DMS153 treated with DMSO at 0.1 percent for 48 hours (cell line): ENCODE measurements at regions not wholly inside any gene's neighbourhood (a gene's known extent, or its start where the extent isn't known, plus 50 kb on each side); places are given as distances from the start of the nearest gene placed in this dataset.

ENCODE experiments used
- DNase-seq: peaks from one replicate; lab custom pipeline; 2025; ENCODE audit not compliant: unreplicated experiment; lab: John Stamatoyannopoulos, UW

GRCh38 chr6:40803897-40804702 lies 216.9 kb upstream of the LRFN2 start:
- DNase-seq = no peak

DNA sequence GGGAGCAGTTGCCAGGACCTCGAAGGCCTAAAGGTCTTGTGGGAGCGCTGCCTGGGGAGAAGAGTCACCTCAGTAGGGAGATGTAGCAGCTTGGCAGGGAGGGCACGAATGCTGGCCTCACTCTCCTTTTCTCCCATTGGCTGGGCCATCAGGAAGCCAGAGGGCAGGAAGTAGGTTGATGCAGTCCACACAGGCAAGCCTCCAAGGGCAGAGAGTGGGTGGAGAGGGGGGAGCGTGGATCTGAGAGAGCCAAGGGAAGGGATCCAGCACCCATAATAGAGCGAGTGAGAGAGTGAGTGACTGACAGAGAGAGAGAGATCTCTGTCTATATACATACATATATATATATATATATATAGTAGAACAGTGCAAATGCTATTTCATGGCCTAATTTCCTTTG lies 215.3 kb upstream of the LRFN2 start:
- no peak for DNase-seq

DNA sequence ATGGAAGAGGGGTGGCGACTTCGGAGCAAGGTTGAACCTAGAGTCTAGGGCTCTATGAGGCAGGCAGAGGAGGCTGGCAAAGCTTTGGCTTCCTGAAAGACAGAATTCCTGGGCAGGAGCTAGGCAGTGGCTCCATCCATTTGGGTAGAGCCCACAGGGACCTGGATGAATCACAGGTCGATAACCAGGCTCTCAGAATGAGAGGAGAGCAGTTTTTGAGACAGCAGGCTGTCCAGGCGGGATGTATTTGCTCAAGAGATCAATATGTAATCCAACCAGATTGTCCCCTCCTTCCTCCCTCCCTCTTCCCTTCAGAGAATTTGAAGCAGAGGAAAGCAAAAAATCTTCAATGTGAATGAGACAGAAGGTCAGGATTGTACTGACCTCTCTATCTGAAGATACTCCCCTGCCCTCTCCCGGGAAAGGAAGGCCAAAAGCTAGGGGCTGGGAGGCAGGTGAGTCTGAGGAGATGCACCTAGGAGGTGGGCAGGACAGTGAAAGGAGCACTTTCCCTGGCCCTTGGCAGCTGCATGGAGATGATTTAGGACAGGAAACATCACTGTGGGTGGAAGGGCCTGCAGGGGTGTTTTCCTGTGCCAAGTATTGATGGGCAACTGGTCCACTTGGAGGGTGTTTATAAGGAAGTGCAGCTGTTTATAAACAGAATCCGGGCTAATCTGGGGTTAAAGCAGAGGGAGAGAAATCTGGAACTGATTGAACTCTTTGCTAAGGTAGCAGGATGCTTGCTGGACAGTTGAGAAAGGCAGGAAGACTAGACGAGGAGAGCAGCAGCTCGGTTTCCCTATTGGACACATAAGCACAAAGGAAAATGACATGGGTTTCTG lies 212.4 kb upstream of the LRFN2 start:
- peak; percentile 23 for DNase-seq

DNA sequence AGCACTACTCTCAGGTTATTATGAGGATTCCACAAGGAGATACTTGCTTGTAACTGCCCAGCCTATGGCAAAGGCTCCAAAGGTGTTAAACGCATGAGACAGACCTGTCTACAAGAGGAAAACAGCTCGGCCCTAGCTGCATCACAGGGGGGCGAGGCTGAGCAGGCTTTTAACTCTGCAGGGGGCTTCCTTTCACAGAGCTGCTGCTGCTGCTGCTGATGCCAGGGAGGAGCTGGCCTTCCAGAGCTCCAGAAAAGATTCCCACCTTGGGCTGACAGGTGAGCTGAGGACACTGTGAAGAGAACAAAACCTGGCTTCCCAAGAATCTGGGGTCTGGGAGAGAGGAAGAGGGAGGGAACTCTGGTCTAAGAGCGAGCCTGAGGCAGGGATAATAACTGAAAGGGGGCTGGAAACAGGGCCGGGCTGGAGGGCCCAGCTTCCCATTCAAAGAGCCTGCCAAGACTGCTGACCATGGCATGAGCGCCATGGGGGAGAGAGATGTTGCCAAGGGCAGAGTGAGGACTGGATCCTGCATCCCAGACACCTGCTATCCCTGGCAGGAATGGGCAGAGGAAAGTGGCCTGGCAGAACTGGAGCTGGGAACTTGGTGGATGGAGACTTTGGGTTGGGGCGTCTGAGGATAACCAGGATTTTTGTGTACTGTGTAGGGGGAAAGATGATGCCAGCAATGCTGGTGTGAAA lies 211.1 kb upstream of the LRFN2 start:
- DNase-seq = no peak

DNA sequence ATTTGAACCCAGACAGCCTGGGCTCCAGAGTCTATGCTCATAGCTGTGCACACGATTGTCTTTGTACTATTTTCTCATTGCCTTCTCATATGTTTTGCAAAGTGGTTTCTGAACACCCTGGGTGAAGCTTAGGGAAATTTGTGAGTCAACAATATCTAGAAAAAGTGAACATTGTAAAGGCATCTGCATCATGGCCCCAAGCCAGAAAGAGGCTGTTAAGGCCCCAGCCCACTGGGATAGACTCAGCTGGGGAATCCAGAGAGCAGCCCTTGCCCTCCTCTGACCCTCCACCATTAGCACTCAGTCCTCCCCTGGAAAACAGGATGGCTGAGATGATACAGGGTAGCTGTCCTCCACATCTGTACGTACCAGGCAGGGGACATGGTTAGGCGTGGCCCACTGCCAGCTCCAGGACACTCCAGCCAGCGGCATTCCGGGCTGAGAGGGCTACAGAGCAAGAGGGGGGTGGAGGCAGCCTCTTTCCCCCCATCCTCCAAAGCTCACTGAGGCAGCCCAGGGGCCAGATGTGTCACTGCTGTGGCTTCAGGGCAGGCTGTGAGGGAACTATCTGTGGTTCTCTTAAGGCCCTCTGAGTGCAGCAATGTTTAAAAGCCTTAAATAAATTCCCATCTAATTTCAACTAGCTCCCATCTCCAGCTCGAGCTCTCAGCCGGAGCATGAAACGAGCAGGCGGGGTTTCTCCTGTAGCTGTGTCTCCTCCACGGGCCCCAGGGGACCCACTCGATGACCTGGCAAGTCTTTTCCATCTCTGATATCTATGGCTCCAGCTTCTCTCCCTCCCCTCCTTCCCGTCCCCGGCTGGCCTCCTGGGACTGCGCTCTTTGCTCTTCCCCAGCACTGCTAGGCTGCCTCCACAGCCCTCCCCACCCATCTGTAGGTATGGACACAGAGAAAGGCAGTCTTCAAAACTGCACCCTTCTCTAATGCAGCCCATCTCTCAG lies 209.4 kb upstream of the LRFN2 start:
- peak; percentile 53 for DNase-seq

GRCh38 chr6:40794586-40794985 lies 207.4 kb upstream of the LRFN2 start:
- no peak for DNase-seq

GRCh38 chr6:40792183-40792582 lies 205.0 kb upstream of the LRFN2 start:
- DNase-seq = no peak

- DNase-seq = no peak
Observed at GRCh38 chr6:40791004-40791403, 203.8 kb upstream of the LRFN2 start.

DNA sequence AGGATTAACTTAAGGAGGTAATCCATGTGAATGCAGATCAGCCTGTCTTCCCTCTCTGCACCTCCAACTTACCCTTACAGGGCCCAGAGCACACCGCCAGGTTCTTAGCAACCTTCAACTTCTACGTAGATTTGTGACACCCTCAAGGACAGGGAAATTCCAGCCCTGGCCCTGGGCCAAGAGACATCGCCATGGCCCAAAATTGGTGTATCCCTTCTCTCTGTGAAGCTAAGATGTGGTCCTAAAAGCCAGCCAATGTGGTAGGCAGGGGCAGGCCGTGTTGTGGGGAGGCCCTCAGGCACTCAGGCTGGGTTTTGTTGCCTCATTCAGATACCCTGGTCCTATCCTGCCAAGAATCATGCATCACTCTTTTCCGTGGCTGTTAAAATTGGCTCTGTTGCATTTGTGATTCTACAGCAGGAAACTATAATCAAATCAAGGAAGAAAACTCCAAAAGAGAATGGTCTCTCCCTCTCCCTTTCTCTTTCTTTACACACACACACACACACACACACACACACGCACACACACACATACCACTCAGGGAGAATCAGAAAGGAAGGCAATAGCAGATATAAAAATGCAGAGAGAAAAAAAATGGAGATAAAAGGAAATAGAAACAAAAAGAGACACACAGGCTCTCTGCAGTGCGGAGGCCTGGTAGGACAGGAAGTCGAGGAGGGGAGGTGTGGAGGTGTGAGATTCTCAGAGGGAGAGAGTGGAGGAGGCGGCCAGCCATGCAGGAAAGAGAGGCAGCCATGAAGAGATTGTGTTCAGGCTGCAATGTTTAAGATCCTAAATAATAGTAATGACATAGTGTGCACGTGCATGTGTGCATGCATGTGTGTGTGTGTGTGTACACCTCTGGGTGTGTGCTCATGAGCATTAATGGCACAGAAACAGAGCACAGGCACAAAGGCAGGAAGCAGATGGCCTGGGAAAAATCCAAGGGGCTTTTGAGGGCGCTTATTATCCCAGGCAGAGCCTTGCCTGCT lies 201.8 kb upstream of the LRFN2 start:
- no peak for DNase-seq

- DNase-seq = no peak
Observed at GRCh38 chr6:40782355-40782754, 195.2 kb upstream of the LRFN2 start.

- no peak for DNase-seq
Observed at GRCh38 chr6:40780637-40781036, 193.5 kb upstream of the LRFN2 start.

GRCh38 chr6:40779409-40779808 lies 192.2 kb upstream of the LRFN2 start:
- no peak for DNase-seq

GRCh38 chr6:40778918-40779317 lies 191.8 kb upstream of the LRFN2 start:
- DNase-seq = no peak

GRCh38 chr6:40778196-40778595 lies 191.0 kb upstream of the LRFN2 start:
- DNase-seq = no peak

DNA sequence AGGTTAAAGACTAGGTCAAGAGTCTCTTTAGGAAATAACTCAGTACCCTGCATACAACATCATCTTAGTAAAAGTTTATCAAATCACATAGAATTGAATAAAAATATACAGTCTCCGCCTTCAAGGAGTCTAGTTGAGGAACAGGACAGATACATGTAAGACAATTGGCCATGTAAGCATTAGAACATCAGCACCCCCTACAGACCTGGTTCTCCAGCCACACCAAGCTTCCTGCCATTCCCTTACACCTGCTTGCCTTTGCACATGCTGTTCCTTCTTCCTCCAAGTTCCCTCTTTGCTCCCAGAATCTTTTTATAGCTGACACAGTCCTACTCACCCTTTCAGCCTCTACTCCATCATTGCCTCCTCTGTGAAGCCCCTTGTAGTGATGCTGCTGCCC lies 187.8 kb upstream of the LRFN2 start:
- no peak for DNase-seq

- DNase-seq = no peak
Observed at GRCh38 chr6:40770794-40771193, 183.6 kb upstream of the LRFN2 start.

GRCh38 chr6:40764726-40765125 lies 177.6 kb upstream of the LRFN2 start:
- no peak for DNase-seq

DNA sequence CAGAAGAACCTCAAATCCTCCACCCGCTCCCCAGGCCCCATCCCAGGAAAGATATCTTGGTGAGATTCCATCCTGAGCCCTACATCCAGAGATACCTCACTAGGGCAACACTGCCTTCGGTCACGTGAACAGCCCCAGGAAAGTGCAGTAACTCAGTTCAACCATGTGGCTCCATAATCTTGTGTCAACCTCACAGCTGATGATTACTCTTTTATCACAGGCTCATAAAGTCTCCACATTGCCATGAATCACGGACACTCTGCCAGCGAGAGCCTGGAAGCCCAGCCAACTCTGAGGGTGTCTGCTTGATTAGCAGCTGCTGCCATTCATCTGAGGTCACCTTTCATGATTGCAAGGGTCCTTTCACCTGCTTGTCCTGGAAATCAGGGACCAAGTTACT lies 175.8 kb upstream of the LRFN2 start:
- DNase-seq = no peak

GRCh38 chr6:40760887-40761286 lies 173.7 kb upstream of the LRFN2 start:
- DNase-seq = no peak
